ENCODE measurements at regions not wholly inside any gene's neighbourhood (a gene's known extent, or its start where the extent isn't known, plus 50 kb on each side); places are given as distances from the start of the nearest gene placed in this dataset.

GRCh38 chr5:175170899-175171298 lies 273.1 kb downstream of the DRD1 start (continued):
- no peak for TF ChIP-seq MAZ (IDR thresholded peaks at IDR 0.05; ENCODE audit: borderline replicate concordance, low read depth, low read length)

GRCh38 chr5:175168882-175169507 lies 275.0 kb downstream of the DRD1 start:
- ChIA-PET CTCF (interaction anchor here (1.3 kb wide), 1 partner anchor 14 kb away, joined by 4 read pairs; no protein-coding TSS in a partner anchor), POLR2A (no interaction called here)
- Histone ChIP-seq H3K9me3 (no peaks in the 10 kb centered on the region), H3K4me3 (no peak overlapping the region), H3K4me2 (no peak overlapping the region), H3K4me1 (no peaks in the 10 kb centered on the region), H3K27ac (no peak overlapping the region)
- no peak for ATAC-seq
- DNase-seq (ENCODE audit: low read depth in 1 of 2, low spot score in 1 of 2) = no peak
- FAIRE-seq = no peak
- 83% methylated on average over 8 of the region's 8 CpGs for WGBS (ENCODE audit: missing lambda C conversion rate)
- TF ChIP-seq HDAC2 (IDR thresholded peaks at IDR 0.05) (no peak), EHMT2 (IDR thresholded peaks at IDR 0.05; ENCODE audit: low read depth) (no peak), CBX2 (IDR thresholded peaks at IDR 0.05; ENCODE audit: borderline replicate concordance, low read depth) (no peak), FOXS1 (CRISPR knock-in tag; IDR thresholded peaks at IDR 0.05) (no peak), JUN (IDR thresholded peaks at IDR 0.05) (no peak), NR3C1 (IDR thresholded peaks at IDR 0.05) (no peak), NPAS2 (CRISPR knock-in tag; IDR thresholded peaks at IDR 0.05; ENCODE audit: borderline replicate concordance) (no peak), RFX5 (IDR thresholded peaks at IDR 0.05) (no peak), CEBPB (IDR thresholded peaks at IDR 0.05) (no peak), MAZ (IDR thresholded peaks at IDR 0.05; ENCODE audit: borderline replicate concordance, low read depth, low read length) (no peak)

- no peak overlapping the region for H3K27ac ChIP-seq
- DNase-seq (ENCODE audit: low read depth in 1 of 2, low spot score in 1 of 2) = no peak
- H3K4me1 ChIP-seq = no peaks in the 10 kb centered on the region
- 27% methylated on average over 2 of the region's 2 CpGs for WGBS (ENCODE audit: missing lambda C conversion rate)
- no peak overlapping the region for H3K4me3 ChIP-seq
- ChIA-PET POLR2A (no interaction called here), CTCF (no interaction called here)
- no peak for FAIRE-seq
- TF ChIP-seq ZNF302 (CRISPR knock-in tag; IDR thresholded peaks at IDR 0.05) (no peak), RNF2 (IDR thresholded peaks at IDR 0.05; ENCODE audit: borderline replicate concordance, low read depth) (no peak), CHD4 (IDR thresholded peaks at IDR 0.05; ENCODE audit: borderline replicate concordance) (no peak), NPAS2 (CRISPR knock-in tag; IDR thresholded peaks at IDR 0.05; ENCODE audit: borderline replicate concordance) (no peak), HOXB13 (CRISPR knock-in tag; IDR thresholded peaks at IDR 0.05; ENCODE audit: low read depth) (no peak), EHF (CRISPR knock-in tag; IDR thresholded peaks at IDR 0.05) (no peak), RARB (CRISPR knock-in tag; IDR thresholded peaks at IDR 0.05) (no peak), EP300 (IDR thresholded peaks at IDR 0.05) (no peak), KDM5A (IDR thresholded peaks at IDR 0.05) (no peak), CEBPB (IDR thresholded peaks at IDR 0.05) (no peak), MAFK (IDR thresholded peaks at IDR 0.05; ENCODE audit: partially characterized antibody) (no peak), HMGXB4 (CRISPR knock-in tag; IDR thresholded peaks at IDR 0.05; ENCODE audit: borderline replicate concordance) (no peak), PBX3 (IDR thresholded peaks at IDR 0.05) (no peak), JUN (IDR thresholded peaks at IDR 0.05) (no peak), ZC3H11A (IDR thresholded peaks at IDR 0.05) (no peak), USF2 (IDR thresholded peaks at IDR 0.05) (no peak), CHD2 (IDR thresholded peaks at IDR 0.05; ENCODE audit: low read length, partially characterized antibody) (no peak), EHMT2 (IDR thresholded peaks at IDR 0.05; ENCODE audit: low read depth) (no peak), POLR2A (IDR thresholded peaks at IDR 0.05; ENCODE audit: low read length) (no peak)
- no peaks in the 10 kb centered on the region for H3K9me3 ChIP-seq
- no peak overlapping the region for H3K4me2 ChIP-seq
- ATAC-seq = no peak
These were observed 278.0 kb downstream of the DRD1 start for GRCh38 chr5:175166026-175166425.

Data from A549 (cell line).